PC-3 (cell line): ENCODE measurements at regions not wholly inside any gene's neighbourhood (a gene's known extent, or its start where the extent isn't known, plus 50 kb on each side); places are given as distances from the start of the nearest gene placed in this dataset.
"Not testable (repeated sequence)": the region's sequence is repeated elsewhere in the genome, so short reads cannot be mapped to it uniquely, and the experiment has no call there.

ENCODE experiments used
- ATAC-seq: fragments of 200-7000 bp; cut with Tn5 transposase; 2 replicates; pipeline ENCODE4 v1.9.1; 2020; ENCODE audit warnings: mild to moderate bottlenecking, moderate library complexity
- BruUV-seq: library from RNA; stranded (reverse); fragments of 400-500 nt; replicated peaks from 2 replicates; lab custom pipeline; 2021; lab: Mats Ljungman, UMichigan
- CTCF ChIA-PET: fragments of 300-600 bp; sonication (Branson Sonifier 250); formaldehyde crosslinking; loops from one replicate; lab custom pipeline; 2022; ENCODE audit warnings: antibody characterized with exemption; lab: Charles Lee
- POLR2A ChIA-PET: fragments of 300-600 bp; sonication (Branson Sonifier 250); formaldehyde crosslinking; loops from one replicate; lab custom pipeline; 2022; ENCODE audit warnings: antibody characterized with exemption; ENCODE audit not compliant: unreplicated experiment; lab: Charles Lee
- DNase-seq: peaks from one replicate; pipeline ENCODE4 v3.0.0-alpha.2; 2015
- H2AFZ ChIP-seq: fragments of 300-600 bp; sonication (generic); 2 replicates; pipeline ENCODE4 v1.6.0; 2016; ENCODE audit warnings: antibody characterized with exemption, low read length
- H3F3A ChIP-seq: fragments of 300-600 bp; sonication (generic); one replicate; pipeline ENCODE4 v1.6.0; 2017; ENCODE audit warnings: antibody characterized with exemption, low read length, control low read depth, mild to moderate bottlenecking; ENCODE audit not compliant: unreplicated experiment
- H3K27ac ChIP-seq: fragments of 300-600 bp; sonication (generic); 2 replicates; pipeline ENCODE4 v1.5.1; 2016; ENCODE audit warnings: mild to moderate bottlenecking, low read length
- H3K27me3 ChIP-seq: fragments of 300-600 bp; sonication (generic); 2 replicates; pipeline ENCODE4 v1.6.1; 2016; ENCODE audit warnings: low read length, mixed read lengths
- H3K36me3 ChIP-seq: fragments of 300-600 bp; sonication (generic); 2 replicates; pipeline ENCODE4 v1.6.1; 2016; ENCODE audit warnings: low read depth, mixed run types, low read length, mixed read lengths
- H3K4me1 ChIP-seq: fragments of 300-600 bp; sonication (generic); 2 replicates; pipeline ENCODE4 v1.5.1; 2016; ENCODE audit warnings: low read length; ENCODE audit not compliant: insufficient read depth
- H3K4me2 ChIP-seq: fragments of 300-600 bp; sonication (generic); 2 replicates; pipeline ENCODE4 v1.6.0; 2016; ENCODE audit warnings: low read length
- H3K4me3 ChIP-seq: fragments of 300-600 bp; sonication (generic); 2 replicates; pipeline ENCODE4 v1.5.1; 2016; ENCODE audit warnings: mild to moderate bottlenecking, low read length, mixed read lengths
- H3K79me2 ChIP-seq: fragments of 300-600 bp; sonication (generic); 2 replicates; pipeline ENCODE4 v1.6.1; 2017; ENCODE audit warnings: low read length, mixed read lengths
- H3K9ac ChIP-seq: fragments of 300-600 bp; sonication (generic); 2 replicates; pipeline ENCODE4 v1.6.0; 2016; ENCODE audit warnings: mild to moderate bottlenecking, low read length
- H3K9me2 ChIP-seq: fragments of 300-600 bp; sonication (generic); replicated peaks from 2 replicates; pipeline ENCODE4 v1.6.1; 2016; ENCODE audit warnings: mixed run types, low read length, mixed read lengths
- H3K9me3 ChIP-seq: fragments of 300-600 bp; sonication (generic); 2 replicates; pipeline ENCODE4 v1.6.1; 2016; ENCODE audit warnings: low read length, mixed read lengths
- H4K20me1 ChIP-seq: fragments of 300-600 bp; sonication (generic); 2 replicates; pipeline ENCODE4 v1.6.1; 2016; ENCODE audit warnings: low read length, mixed read lengths
- EZH2phosphoT487 ChIP-seq: fragments of 300-600 bp; sonication (generic); IDR thresholded peaks from 2 replicates; pipeline ENCODE4 v1.6.1; 2018; ENCODE audit warnings: mild to moderate bottlenecking, antibody characterized with exemption, low read length, borderline replicate concordance
- intact Hi-C: fragments of 100-400 bp; cut with micrococcal nuclease; formaldehyde crosslinking; loops from 2 replicates; pipeline ENCODE4 v1.9.0; 2023

GRCh38 chr17:21613071-21613429, 79.3 kb upstream of the KCNJ18 start:
- no TSS peak for BruUV-seq

GRCh38 chr17:21626987-21627386, 65.3 kb upstream of the KCNJ18 start:
- BruUV-seq, H2AFZ ChIP-seq, CTCF ChIA-PET, H3K4me2 ChIP-seq, H3K36me3 ChIP-seq, POLR2A ChIA-PET, H3K27ac ChIP-seq, H3K4me3 ChIP-seq, H3K79me2 ChIP-seq, H4K20me1 ChIP-seq, H3K9ac ChIP-seq, DNase-seq, H3K9me2 ChIP-seq, intact Hi-C loops, H3K9me3 ChIP-seq, H3K27me3 ChIP-seq, H3F3A ChIP-seq, H3K4me1 ChIP-seq, ATAC-seq: not testable (repeated sequence)

More at GRCh38 chr17:21613071-21613429, 79.3 kb upstream of the KCNJ18 start:
- Histone ChIP-seq H3F3A (no peaks in the 10 kb centered on the region), H3K27ac (no peak overlapping the region), H3K9ac (no peak overlapping the region), H4K20me1 (no peaks in the 10 kb centered on the region), H3K79me2 (no peaks in the 10 kb centered on the region), H3K27me3 (peaks cover 5% of the 10 kb centered on the region; the same call in 1 of the 2 replicates), H2AFZ (no peak overlapping the region), H3K4me1 (no peaks in the 10 kb centered on the region), H3K4me2 (no peak overlapping the region), H3K9me3 (no peaks in the 10 kb centered on the region), H3K9me2 (no peaks in the 10 kb centered on the region), H3K36me3 (no peaks in the 10 kb centered on the region), H3K4me3 (no peak overlapping the region)
- ATAC-seq (no peak), DNase-seq (no peak)
- CTCF ChIA-PET, result no interaction called here
- POLR2A ChIA-PET, result no interaction called here
- intact Hi-C loops, result no loop called here
- TF ChIP-seq EZH2phosphoT487, result no peak
